Stimulated activated CD4-positive, alpha-beta T cell treated with anti-CD3 and anti-CD28 coated beads, Interleukin-4, amount 100 ng/mL, for 1 hour (primary cell): ENCODE measurements at regions not wholly inside any gene's neighbourhood (a gene's known extent, or its start where the extent isn't known, plus 50 kb on each side); places are given as distances from the start of the nearest gene placed in this dataset.
"Not testable (repeated sequence)": the region's sequence is repeated elsewhere in the genome, so short reads cannot be mapped to it uniquely, and the experiment has no call there.

Experiments used
- DNase-seq: peaks from one replicate; pipeline ENCODE4 v3.0.0-alpha.2; 2020

DNA sequence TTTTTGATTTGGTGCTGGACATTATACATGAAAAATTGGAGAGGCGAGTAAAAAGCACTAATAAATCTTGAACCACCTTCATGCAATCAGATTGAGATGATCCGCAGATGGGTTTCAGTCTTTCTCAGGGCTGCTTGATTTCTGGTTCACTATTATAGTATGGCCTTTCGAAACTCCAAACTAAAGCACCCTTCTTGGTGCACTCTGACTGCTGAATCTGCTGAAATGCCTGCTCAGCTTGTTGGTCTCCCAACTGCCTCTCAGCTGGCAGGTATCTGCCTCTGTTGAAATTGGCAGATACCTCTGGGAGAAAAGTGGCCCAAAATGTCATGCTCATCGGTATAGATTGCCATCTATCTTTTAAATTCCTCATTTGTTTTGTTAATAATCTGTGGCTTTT is 102.5 kb upstream of the WIPF3 start:
- not testable (repeated sequence) for DNase-seq

- DNase-seq, result not testable (repeated sequence)
These were observed 97.3 kb upstream of the WIPF3 start for GRCh38 chr7:29709002-29709401.

- DNase-seq, result not testable (repeated sequence)
These were observed 83.2 kb upstream of the WIPF3 start for GRCh38 chr7:29723127-29723526.

- DNase-seq, result no peak
These were observed 82.7 kb upstream of the WIPF3 start for GRCh38 chr7:29723599-29723998.

DNA sequence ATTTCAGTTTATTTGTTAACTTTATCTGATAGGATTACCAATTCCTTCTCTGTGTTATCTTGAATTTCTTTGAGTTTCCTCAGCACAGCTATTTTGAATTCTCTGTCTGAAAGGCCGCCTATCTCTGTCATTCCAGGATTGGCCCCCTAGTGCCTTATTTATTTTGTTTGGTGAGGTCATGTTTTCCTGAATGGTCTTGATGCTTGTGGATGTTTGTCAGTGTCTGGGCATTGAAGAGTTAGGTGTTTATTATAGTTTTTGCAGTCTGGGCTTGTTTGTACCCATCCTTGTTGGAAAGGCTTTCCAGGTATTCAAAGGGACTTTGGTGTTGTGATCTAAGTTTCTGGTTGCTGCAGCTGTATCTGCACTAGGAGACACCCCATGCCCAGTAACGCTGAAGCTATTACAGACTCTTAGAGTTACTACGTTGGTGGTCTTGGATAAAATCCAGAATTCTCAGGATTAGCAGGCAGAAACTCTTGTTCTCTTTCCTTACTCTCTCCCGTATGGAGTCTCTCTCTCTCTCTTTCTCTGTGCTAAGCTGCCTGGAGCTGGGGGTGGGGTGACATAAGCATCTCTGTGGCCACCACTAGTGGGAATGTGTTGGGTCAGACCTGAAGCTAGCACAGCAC is 76.7 kb upstream of the WIPF3 start:
- not testable (repeated sequence) for DNase-seq

DNA sequence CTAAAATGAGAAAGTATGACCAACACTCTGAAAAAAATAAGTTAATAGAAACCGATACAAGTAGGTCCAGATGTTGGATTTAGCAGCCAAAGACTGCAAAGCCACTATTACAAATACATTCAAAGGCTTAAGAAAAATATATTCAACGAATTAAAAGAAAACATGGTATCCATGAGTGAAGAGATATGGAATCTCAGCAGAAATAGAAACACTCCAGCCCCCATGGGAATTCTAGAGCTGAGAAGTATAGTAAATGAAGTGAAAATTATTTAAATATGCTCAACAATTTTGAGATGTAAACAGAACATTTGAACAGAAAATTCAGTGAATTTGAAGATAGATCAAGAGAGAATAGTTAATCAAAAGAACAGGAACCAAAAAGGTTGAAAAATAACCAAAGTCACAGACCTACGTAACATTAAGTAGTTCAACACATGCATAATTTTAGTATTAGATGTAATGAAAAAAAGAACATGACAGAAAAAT is 72.0 kb upstream of the WIPF3 start:
- no peak for DNase-seq

GRCh38 chr7:29747645-29748245 is 58.6 kb upstream of the WIPF3 start:
- not testable (repeated sequence) for DNase-seq

DNA sequence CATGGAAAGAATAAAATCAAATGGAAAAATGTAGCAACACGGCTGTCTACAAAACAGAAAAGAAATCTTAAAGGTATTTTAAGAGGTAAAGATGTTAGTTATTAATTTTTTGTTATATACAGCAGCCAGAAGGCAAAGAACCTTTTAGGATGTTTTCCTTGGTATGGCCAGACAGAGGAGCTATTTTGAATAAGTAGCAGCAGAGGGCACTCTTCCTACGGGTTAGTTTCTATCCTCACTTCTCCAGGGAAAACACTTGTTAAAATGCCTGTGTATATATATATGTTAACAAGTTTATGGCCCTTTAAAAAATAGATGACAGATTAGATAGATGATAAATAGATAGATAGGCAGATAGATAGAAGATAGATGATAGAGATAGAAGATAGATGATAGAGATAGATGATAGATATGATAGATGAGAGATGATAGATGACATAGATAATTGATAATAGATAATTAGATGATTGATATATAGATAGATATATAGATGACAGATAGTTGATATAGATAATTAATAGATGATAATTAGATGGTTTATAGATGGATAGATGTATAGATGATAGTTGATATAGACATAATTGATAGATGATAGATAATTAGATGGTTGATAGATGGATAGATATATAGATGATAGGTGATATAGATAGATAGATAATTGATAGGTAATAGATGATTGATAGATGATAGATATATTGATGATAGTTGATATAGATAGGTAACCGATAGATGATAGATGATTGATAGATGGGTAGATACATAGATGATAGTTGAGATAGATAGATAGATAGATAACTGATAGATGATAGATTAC is 57.8 kb upstream of the WIPF3 start:
- no peak for DNase-seq

DNA sequence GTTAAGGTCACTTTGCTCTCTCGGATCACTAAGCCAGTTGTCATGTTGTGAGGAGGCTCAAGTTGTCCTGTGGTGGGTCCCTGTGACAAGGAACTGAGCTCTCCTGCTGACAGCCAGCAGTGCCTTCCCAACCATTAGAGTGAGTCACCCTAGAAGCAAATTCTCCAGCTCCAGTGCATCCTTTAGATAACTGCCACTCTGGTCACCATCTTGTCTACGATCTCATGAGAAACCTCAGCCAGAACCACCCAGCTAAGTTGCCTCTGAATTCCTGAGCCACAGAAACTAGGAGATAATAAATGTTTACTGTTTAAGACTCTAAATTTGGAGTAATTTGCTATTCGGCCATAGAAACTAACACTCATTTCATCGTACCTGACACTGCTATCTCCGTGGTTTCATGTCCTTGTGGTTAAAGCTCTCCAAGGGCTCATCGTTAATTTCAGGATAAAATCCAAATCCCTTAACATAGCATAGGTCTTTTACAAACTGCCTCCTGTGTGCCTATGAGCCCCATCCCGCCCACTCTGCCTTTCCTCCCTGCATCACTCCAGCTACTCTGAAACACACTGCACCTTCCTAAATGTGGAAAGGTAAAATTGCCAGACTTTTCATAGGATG is 56.5 kb upstream of the WIPF3 start:
- no peak for DNase-seq

- not testable (repeated sequence) for DNase-seq
These were observed 55.9 kb upstream of the WIPF3 start for GRCh38 chr7:29750373-29750940.

GRCh38 chr7:29751012-29751411 is 55.3 kb upstream of the WIPF3 start:
- not testable (repeated sequence) for DNase-seq

DNA sequence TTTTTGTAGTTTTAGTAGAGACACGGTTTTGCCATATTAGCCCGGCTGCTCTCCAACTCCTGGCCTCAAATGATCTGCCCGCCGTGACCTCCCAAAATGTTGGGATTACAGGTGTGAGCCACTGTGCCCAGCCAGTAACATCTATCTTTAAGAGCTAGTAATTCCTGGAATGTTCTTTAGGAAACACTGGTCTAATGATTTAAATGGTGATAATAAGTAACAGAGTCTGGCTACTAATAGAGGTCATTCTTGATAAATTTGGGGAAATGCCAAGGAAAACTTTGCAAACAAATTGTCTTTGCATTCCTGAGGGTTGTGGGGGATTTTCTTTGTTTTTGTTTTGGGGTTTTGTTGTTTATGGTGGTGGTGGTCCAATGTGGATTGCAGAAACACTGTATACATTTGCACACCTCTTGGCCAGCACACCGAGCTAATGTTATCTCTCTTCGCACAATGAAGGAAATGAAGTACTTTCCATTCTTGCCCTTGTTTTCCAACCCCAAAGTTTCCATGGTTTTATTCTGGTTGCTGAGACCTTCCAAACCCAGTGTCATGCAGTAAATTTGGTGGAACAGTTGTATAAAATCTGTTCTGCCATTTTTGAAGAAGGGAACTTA is 51.3 kb upstream of the WIPF3 start:
- DNase-seq, result no peak
